KMS-11 (cell line): ENCODE measurements at regions not wholly inside any gene's neighbourhood (a gene's known extent, or its start where the extent isn't known, plus 50 kb on each side); places are given as distances from the start of the nearest gene placed in this dataset.

Source experiments
- H2AFZ ChIP-seq: fragments of 200-600 bp; sonication (generic); 2 replicates; pipeline ENCODE4 v1.6.1; 2016; ENCODE audit warnings: antibody characterized with exemption, mixed run types, low read depth
- H3K27ac ChIP-seq: fragments of 200-600 bp; sonication (generic); 2 replicates; pipeline ENCODE4 v1.6.1; 2016; ENCODE audit warnings: mild to moderate bottlenecking, mixed run types
- H3K27me3 ChIP-seq: fragments of 200-600 bp; sonication (generic); 2 replicates; pipeline ENCODE4 v1.6.1; 2017; ENCODE audit warnings: mild to moderate bottlenecking, low read depth, mixed run types, moderate library complexity; ENCODE audit not compliant: insufficient read depth
- H3K36me3 ChIP-seq: fragments of 200-600 bp; sonication (generic); 2 replicates; pipeline ENCODE4 v1.6.1; 2017; ENCODE audit warnings: mild to moderate bottlenecking, mixed run types; ENCODE audit not compliant: insufficient read depth
- H3K4me1 ChIP-seq: fragments of 200-600 bp; sonication (generic); 2 replicates; pipeline ENCODE4 v1.6.1; 2016; ENCODE audit warnings: mild to moderate bottlenecking, low read depth, mixed run types; ENCODE audit not compliant: poor library complexity, severe bottlenecking
- H3K4me2 ChIP-seq: fragments of 200-600 bp; sonication (generic); 2 replicates; pipeline ENCODE4 v1.7.0; 2016; ENCODE audit warnings: mild to moderate bottlenecking, mixed run types
- H3K4me3 ChIP-seq: fragments of 200-600 bp; sonication (generic); IDR thresholded peaks from 2 replicates; pipeline ENCODE4 v1.6.1; 2017; ENCODE audit warnings: low read depth, low read length, mixed read lengths; ENCODE audit not compliant: insufficient read depth
- H3K79me2 ChIP-seq: fragments of 200-600 bp; sonication (generic); 2 replicates; pipeline ENCODE4 v1.6.1; 2016; ENCODE audit warnings: low read depth, mixed run types; ENCODE audit not compliant: insufficient read depth
- H3K9ac ChIP-seq: fragments of 200-600 bp; sonication (generic); 2 replicates; pipeline ENCODE4 v1.6.1; 2016; ENCODE audit warnings: mild to moderate bottlenecking, mixed run types
- H4K20me1 ChIP-seq: fragments of 200-600 bp; sonication (generic); 2 replicates; pipeline ENCODE4 v1.6.1; 2016; ENCODE audit warnings: mild to moderate bottlenecking, mixed run types; ENCODE audit not compliant: insufficient read depth
- TF ChIP-seq, protein P1 (sequence below): fragments of 200-600 bp; sonication (generic); conservative IDR thresholded peaks from 2 replicates; pipeline ENCODE4 v1.6.1; 2017; ENCODE audit warnings: low read depth, mild to moderate bottlenecking, antibody characterized with exemption, low read length, moderate library complexity, mixed read lengths

DNA sequence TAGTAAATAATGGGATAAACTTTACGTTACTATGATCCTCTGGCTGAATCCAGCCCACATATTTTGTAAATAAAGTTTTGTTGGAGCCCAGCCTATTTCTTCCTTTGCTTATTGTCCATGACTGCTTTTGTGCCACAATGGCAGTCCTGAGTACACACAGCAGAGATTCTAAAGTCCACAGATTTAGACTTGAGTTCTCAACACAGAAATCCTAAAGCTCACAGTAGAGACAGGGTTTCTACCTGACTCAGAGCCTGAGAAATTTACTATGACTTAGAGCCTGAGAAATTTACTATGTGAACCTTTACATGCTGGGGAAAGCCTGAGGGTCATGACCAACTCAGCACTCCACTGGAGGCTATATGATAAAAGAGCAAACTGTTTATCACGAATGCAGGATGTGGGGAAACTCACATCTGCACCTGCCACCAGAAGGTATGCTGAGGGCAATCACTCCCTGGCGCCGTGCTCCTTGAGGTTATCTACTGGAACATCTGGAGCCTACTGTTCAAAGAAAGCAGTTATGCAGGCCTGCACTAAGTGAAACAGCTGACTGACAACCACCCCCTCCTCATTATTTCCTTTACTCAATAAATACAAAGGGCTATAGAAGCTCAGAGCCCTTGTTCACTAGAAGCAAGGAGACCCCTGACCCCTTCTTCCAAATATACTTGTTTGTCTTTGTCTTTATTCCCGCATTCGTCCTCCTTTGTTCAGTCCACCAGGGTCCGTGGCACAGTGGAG is 52.6 kb upstream of the BICD1 start:
- TF ChIP-seq, protein P1, sequence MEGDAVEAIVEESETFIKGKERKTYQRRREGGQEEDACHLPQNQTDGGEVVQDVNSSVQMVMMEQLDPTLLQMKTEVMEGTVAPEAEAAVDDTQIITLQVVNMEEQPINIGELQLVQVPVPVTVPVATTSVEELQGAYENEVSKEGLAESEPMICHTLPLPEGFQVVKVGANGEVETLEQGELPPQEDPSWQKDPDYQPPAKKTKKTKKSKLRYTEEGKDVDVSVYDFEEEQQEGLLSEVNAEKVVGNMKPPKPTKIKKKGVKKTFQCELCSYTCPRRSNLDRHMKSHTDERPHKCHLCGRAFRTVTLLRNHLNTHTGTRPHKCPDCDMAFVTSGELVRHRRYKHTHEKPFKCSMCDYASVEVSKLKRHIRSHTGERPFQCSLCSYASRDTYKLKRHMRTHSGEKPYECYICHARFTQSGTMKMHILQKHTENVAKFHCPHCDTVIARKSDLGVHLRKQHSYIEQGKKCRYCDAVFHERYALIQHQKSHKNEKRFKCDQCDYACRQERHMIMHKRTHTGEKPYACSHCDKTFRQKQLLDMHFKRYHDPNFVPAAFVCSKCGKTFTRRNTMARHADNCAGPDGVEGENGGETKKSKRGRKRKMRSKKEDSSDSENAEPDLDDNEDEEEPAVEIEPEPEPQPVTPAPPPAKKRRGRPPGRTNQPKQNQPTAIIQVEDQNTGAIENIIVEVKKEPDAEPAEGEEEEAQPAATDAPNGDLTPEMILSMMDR: no peak
- Histone ChIP-seq H3K27me3 (no peaks in the 10 kb centered on the region), H3K4me2 (peak overlapping the region; percentile 9), H3K27ac (peak overlapping the region; percentile 29; the same call in 1 of the 2 replicates), H3K9ac (no peak overlapping the region), H4K20me1 (no peaks in the 10 kb centered on the region), H2AFZ (no peak overlapping the region), H3K79me2 (no peaks in the 10 kb centered on the region), H3K4me3 (no peak overlapping the region), H3K4me1 (peaks cover 16% of the 10 kb centered on the region), H3K36me3 (no peaks in the 10 kb centered on the region)
